IPS-20b (cell line): ENCODE measurements at regions not wholly inside any gene's neighbourhood (a gene's known extent, or its start where the extent isn't known, plus 50 kb on each side); places are given as distances from the start of the nearest gene placed in this dataset.

ENCODE experiments used
- H3K27ac ChIP-seq: one replicate; pipeline ENCODE4 v1.5.1; 2013; ENCODE audit warnings: low read length
- H3K27me3 ChIP-seq: 2 replicates; pipeline ENCODE4 v1.6.1; 2013; ENCODE audit warnings: mild to moderate bottlenecking, low read length, inconsistent platforms; ENCODE audit not compliant: insufficient read depth
- H3K36me3 ChIP-seq: 2 replicates; pipeline ENCODE4 v1.6.1; 2013; ENCODE audit warnings: low read depth, mild to moderate bottlenecking, inconsistent platforms, low read length, moderate library complexity; ENCODE audit not compliant: insufficient read depth
- H3K4me1 ChIP-seq: 2 replicates; pipeline ENCODE4 v1.6.1; 2013; ENCODE audit warnings: mild to moderate bottlenecking, control low read depth, inconsistent platforms, low read length, moderate library complexity; ENCODE audit not compliant: insufficient read depth
- H3K4me3 ChIP-seq: 2 replicates; pipeline ENCODE4 v1.5.1; 2013; ENCODE audit warnings: mild to moderate bottlenecking, low read length, inconsistent platforms
- H3K9ac ChIP-seq: 2 replicates; pipeline ENCODE4 v1.6.1; 2013; ENCODE audit warnings: low read depth, mild to moderate bottlenecking, inconsistent platforms, low read length, moderate library complexity
- H3K9me3 ChIP-seq: 2 replicates; pipeline ENCODE4 v1.6.1; 2013; ENCODE audit warnings: mild to moderate bottlenecking, low read depth, low read length, inconsistent platforms; ENCODE audit not compliant: insufficient read depth

DNA sequence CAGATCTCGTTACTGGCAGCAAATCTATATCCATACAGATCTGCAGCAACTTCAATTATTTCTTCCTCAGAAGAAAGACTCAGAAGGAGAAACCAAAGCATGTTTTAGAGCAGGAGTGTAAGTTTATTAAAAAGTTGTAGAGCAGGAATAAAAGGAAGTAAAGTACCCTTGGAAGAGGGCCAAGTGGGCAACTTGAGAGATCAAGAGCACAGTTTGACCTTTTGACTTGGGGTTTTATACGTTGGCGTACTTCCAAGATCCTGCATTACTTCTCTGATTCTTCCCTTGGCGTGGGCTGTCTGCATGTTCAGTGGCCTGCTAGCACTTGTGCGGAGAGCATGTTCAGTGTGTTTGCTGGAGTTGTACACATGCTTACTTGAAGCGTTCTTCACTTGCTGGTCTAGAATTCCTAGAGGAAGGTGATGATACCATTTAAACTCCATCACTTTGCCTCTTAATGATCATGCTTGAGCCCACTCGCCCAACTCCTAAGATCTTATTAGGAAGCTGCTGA, 1114.7 kb upstream of the PABPC4L start:
- H3K36me3 ChIP-seq, result no peaks in the 10 kb centered on the region
- H3K9me3 ChIP-seq, result no peaks in the 10 kb centered on the region; the same call in 1 of the 2 replicates
- H3K4me1 ChIP-seq, result no peaks in the 10 kb centered on the region
- H3K9ac ChIP-seq, result no peak overlapping the region
- no peaks in the 10 kb centered on the region for H3K27me3 ChIP-seq
- no peak overlapping the region for H3K4me3 ChIP-seq
- H3K27ac ChIP-seq, result no peak overlapping the region

DNA sequence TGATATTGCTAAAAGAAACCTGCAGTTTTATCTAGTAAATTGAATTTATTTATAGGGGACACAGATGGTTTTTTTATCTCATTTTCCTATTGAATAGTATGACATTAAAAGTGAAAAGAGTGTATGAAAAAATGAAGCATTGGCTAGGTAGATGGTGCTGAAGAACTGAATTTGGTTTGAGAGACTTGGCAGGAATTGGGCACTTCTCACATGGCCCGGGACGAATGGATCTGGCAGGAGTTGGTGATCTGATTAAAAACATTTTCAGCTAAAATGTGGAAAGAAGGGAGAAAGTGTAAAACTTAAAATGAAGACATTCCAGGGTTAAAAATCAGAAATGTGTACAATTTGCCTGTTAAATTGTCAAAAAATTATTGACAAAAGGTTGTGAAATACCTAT, 1088.5 kb upstream of the PABPC4L start:
- no peaks in the 10 kb centered on the region for H3K9me3 ChIP-seq
- H3K4me3 ChIP-seq, result no peak overlapping the region
- no peak overlapping the region for H3K27ac ChIP-seq
- H3K9ac ChIP-seq, result no peak overlapping the region
- no peaks in the 10 kb centered on the region for H3K4me1 ChIP-seq
- no peaks in the 10 kb centered on the region for H3K27me3 ChIP-seq
- H3K36me3 ChIP-seq, result no peaks in the 10 kb centered on the region

DNA sequence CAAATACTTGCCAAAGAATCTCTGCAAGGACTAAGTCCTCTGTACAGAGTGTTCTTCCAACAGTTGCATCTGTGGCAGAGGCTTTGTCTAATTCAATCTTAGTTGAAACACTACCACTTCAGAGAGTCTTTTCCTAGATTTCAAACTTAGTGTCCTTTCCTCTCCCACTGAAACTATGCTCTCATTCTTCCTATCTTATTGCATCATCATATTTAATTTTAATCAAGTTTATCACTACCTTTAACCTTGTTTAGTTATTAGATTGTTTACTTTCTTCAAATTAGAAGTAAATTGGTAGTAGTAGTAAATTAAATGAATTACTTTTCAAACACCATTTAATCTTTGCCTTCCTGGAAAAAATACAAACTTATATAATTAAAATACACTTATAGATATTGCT, 1082.3 kb upstream of the PABPC4L start:
- Histone ChIP-seq H3K9ac (no peak overlapping the region), H3K27ac (no peak overlapping the region), H3K4me1 (peaks cover 4% of the 10 kb centered on the region; the same call in 1 of the 2 replicates), H3K4me3 (no peak overlapping the region), H3K27me3 (no peaks in the 10 kb centered on the region), H3K36me3 (no peaks in the 10 kb centered on the region), H3K9me3 (no peaks in the 10 kb centered on the region)

DNA sequence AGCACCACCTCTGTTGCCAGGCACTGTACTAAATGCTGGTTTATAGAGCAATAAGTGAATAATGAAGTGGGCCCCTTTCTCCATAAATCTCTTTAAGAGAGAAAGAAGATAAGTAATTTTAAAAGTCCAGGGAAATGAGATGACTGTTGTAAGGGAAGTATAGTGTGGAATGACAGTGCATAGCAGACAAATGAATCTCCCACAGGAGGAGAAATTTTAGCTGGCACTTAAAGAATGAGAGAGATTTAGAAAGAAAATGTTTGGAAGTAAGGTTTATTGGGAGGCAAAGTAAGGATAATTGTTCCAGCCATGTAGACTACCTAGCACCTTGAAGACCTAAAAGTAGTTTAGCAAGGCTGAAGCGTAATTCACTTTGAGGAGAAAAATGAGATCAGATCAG, 1081.1 kb upstream of the PABPC4L start:
- H3K27me3 ChIP-seq, result no peaks in the 10 kb centered on the region
- no peaks in the 10 kb centered on the region for H3K36me3 ChIP-seq
- no peak overlapping the region for H3K9ac ChIP-seq
- H3K4me3 ChIP-seq, result no peak overlapping the region
- no peak overlapping the region for H3K27ac ChIP-seq
- no peaks in the 10 kb centered on the region for H3K9me3 ChIP-seq
- H3K4me1 ChIP-seq, result peaks cover 4% of the 10 kb centered on the region; the same call in 1 of the 2 replicates

DNA sequence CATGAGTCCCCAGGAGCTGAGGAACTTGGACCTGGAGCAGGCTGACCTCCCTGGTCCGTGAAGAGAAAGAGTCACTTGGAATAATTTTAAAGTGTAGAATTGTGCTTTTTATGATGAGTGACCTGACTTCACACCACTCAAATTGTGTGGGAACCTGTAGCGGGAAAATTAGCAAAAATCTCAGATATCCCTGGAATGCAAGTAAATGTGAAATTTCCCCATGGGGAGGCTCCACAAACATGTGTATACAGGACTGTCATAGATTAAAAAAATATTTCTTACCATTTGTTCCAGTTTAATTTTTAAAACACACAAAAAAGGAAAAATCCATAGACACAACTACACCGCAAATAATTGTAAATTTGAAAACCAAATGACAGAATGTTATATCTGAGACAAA, 1079.6 kb upstream of the PABPC4L start:
- no peaks in the 10 kb centered on the region for H3K9me3 ChIP-seq
- no peaks in the 10 kb centered on the region for H3K36me3 ChIP-seq
- H3K4me3 ChIP-seq, result no peak overlapping the region
- no peak overlapping the region for H3K9ac ChIP-seq
- H3K4me1 ChIP-seq, result peaks cover 4% of the 10 kb centered on the region; the same call in 1 of the 2 replicates
- no peaks in the 10 kb centered on the region for H3K27me3 ChIP-seq
- H3K27ac ChIP-seq, result no peak overlapping the region

DNA sequence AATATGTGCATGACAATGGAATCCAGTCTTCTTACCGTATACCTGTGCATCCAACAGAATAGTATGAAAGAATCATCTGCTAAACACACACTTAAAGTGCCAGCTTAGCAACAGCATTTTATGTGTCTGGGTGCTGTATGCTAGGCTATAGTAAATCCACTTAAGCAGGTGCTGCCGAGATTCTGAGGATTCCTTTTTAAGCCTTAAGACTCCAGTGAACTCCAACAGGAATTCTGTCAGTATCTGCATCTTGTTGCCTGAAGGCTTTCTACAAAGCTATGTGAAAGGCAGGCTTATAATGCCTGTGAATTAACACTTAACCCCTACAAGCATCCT, 1076.4 kb upstream of the PABPC4L start:
- Histone ChIP-seq H3K27me3 (no peaks in the 10 kb centered on the region), H3K4me3 (no peak overlapping the region), H3K4me1 (peaks cover 4% of the 10 kb centered on the region; the same call in 1 of the 2 replicates), H3K9ac (no peak overlapping the region), H3K27ac (no peak overlapping the region), H3K36me3 (no peaks in the 10 kb centered on the region), H3K9me3 (no peaks in the 10 kb centered on the region)

DNA sequence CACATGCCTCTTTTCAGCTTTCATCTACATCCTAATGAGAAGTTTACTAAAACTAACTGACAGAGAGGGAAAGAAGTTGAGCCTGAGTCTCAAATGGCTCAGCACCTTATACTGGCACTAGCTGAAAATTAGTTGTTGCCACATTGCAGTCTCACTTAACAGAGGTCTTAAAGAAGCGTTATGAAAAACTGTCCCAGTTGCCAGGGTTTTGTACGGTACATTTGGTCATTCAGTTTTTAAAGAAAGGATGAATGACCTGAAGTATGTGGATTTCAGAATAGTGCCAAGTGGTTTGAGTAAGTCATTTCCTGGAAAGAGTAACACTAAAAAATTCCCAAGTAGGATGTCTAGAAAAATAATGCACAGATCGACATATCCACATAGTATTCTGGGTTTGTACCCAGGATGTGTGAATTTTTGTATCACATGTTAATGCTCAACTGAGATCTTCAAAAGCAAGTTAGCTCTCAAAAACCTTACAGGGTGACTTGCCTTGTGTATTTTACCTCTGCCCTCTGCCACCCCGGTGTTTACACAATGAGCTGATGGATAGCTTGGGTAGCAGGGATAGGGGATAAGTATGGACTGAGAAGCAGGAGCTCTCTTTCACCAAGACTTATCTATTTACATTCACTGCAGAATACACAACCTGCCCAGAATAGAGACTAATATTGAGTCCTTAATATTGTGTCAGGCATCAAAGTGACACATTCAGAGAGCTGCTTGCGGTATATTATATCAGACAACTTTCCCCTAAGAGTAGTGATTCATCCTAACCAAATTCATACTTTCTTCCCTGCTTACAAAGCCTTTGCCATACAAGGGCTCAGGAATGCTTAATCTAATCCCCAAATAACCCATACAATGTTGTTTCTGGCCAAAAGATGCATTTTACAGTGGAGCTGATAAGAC, 1075.7 kb upstream of the PABPC4L start:
- H3K27me3 ChIP-seq, result no peaks in the 10 kb centered on the region

DNA sequence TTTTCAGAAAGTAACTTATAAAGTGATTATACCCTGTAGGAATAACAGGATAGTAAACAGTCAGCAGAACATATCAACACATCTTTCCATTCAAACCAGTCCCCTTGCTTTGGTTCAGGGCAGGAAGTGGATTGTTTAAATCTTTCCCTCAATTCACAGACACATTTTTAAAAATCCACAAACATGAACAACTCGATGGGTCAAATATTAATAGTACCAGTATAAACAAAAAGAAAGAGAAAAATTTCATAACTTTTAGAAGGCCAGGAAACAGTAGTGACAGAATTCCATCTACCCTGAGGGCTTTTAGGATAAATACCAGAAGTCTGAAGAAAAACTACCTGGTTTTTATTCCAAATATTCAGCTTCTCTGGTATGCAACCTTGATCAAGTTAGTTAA, 1072.8 kb upstream of the PABPC4L start:
- H3K4me3 ChIP-seq, result no peak overlapping the region
- H3K27me3 ChIP-seq, result no peaks in the 10 kb centered on the region
- no peaks in the 10 kb centered on the region for H3K4me1 ChIP-seq
- no peak overlapping the region for H3K27ac ChIP-seq
- H3K9ac ChIP-seq, result no peak overlapping the region
- H3K36me3 ChIP-seq, result no peaks in the 10 kb centered on the region
- no peaks in the 10 kb centered on the region for H3K9me3 ChIP-seq

More for the DNA sequence above, 1075.7 kb upstream of the PABPC4L start:
- no peaks in the 10 kb centered on the region for H3K9me3 ChIP-seq
- no peak overlapping the region for H3K4me3 ChIP-seq
- no peak overlapping the region for H3K9ac ChIP-seq
- H3K4me1 ChIP-seq, result peaks cover 4% of the 10 kb centered on the region; the same call in 1 of the 2 replicates
- no peaks in the 10 kb centered on the region for H3K36me3 ChIP-seq
- H3K27ac ChIP-seq, result no peak overlapping the region

DNA sequence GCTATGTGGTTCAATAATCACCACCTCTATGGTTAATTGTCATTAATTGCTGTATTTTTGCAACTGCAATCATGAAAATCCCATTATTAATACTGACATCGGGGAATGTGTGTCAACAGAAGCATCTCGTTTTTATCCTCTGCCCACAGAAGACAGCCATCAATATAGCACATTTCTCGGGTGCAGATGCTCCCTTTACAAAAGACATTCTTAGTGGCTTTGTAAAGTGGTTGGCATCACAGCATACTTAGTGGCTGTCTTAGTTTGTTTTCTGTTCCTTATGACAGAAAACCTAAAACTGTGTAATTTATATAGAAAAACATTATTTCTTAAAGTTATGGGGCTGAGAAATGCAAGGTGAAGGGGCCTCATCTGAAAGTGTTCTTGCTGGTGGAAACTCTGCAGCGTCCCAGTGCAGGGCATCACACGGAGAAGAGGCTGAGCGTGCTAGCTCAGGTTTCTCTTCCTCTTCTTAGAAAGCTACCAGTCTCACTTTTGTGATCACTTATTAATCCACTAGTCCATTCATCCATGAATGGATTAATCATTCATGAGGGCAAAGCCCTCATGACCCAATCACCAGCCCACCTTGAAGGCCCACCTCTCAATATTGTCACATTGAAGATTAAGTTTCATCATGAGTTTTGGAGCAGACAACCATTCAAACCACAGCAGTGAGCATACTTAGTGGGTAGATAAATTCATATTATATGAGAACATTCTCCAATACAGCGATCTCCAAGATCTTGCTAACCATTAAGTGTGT, 1067.7 kb upstream of the PABPC4L start:
- no peaks in the 10 kb centered on the region for H3K27me3 ChIP-seq
- H3K36me3 ChIP-seq, result no peaks in the 10 kb centered on the region
- H3K4me1 ChIP-seq, result no peaks in the 10 kb centered on the region
- no peak overlapping the region for H3K4me3 ChIP-seq
- H3K27ac ChIP-seq, result no peak overlapping the region
- H3K9ac ChIP-seq, result no peak overlapping the region
- H3K9me3 ChIP-seq, result no peaks in the 10 kb centered on the region

DNA sequence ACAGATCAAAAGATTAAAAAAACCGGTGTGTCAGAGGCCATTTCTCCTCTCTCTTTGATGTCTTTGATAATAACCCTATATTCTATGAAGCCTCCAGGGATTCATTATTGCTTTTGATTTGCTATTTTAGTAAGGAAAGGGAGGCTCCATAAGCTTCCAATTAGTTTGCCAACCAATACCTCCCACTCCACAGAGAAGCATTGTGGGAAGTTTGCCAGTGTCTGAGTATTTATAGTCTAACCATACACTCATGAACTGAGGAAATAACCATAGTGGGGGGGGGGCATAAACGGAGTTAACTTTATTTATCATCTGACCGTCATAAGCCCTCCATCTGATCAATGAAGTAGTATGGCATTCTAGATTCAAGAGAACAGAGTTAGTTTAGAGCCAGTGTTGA, 1066.8 kb upstream of the PABPC4L start:
- Histone ChIP-seq H3K9me3 (no peaks in the 10 kb centered on the region), H3K4me1 (no peaks in the 10 kb centered on the region), H3K4me3 (no peak overlapping the region), H3K27ac (no peak overlapping the region), H3K9ac (no peak overlapping the region), H3K36me3 (no peaks in the 10 kb centered on the region), H3K27me3 (no peaks in the 10 kb centered on the region)

DNA sequence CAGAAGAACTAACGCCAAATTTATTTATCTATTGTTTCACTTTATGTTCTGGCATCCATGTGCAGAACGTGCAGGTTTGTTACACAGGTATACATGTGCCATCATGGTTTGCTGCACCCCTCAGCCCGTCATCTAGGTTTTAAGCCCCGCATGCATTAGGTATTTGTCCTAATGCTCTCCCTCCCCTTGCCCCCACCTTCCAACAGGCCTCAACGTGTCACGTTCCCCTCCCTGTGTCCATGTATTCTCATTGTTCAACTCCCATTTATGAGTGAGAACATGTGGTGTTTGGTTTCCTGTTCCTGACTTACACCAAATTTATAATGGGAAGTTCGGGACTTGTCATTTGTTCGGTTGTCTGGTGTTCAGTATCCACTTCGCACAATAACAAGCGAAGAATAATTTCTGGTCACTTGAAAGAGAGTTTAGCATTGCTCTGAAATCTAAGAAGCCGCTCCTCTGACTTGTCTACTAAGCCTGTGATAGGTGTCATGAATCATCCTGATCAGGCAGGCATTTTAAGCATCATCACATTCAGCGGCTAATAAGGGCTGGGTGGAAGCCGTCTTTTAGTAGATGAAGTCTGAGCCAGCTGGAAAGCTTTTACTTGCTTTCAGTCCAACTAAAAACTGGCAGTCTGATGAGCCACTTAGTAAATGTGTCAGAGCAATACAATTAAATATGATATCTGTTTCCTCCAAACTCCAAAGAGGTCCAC, 1065.7 kb upstream of the PABPC4L start:
- H3K9ac ChIP-seq, result no peak overlapping the region
- no peaks in the 10 kb centered on the region for H3K27me3 ChIP-seq
- no peaks in the 10 kb centered on the region for H3K4me1 ChIP-seq
- no peaks in the 10 kb centered on the region for H3K36me3 ChIP-seq
- no peaks in the 10 kb centered on the region for H3K9me3 ChIP-seq
- no peak overlapping the region for H3K4me3 ChIP-seq
- H3K27ac ChIP-seq, result no peak overlapping the region
